SK-N-SH (cell line): ENCODE measurements at regions not wholly inside any gene's neighbourhood (a gene's known extent, or its start where the extent isn't known, plus 50 kb on each side); places are given as distances from the start of the nearest gene placed in this dataset.

Source experiments
- FOXJ3 ChIP-seq: sonication (generic); formaldehyde crosslinking; IDR thresholded peaks from 2 replicates; pipeline ENCODE4 v1.5.1; 2020; ENCODE audit warnings: mild to moderate bottlenecking, missing genetic modification reagents
- POLR2AphosphoS5 ChIP-seq: IDR thresholded peaks from 2 replicates; pipeline ENCODE4 v1.6.1; 2012; ENCODE audit warnings: low read depth, low read length
- REST ChIP-seq: IDR thresholded peaks from 2 replicates; pipeline ENCODE4 v1.6.1; 2012; ENCODE audit warnings: mild to moderate bottlenecking, low read depth, low read length, moderate library complexity
- RXRA ChIP-seq: IDR thresholded peaks from 2 replicates; pipeline ENCODE4 v1.4.0; 2012; ENCODE audit warnings: low read depth, mild to moderate bottlenecking, borderline replicate concordance
- TEAD4 ChIP-seq: IDR thresholded peaks from 2 replicates; pipeline ENCODE4 v1.4.0; 2012; ENCODE audit warnings: mild to moderate bottlenecking, borderline replicate concordance; ENCODE audit not compliant: insufficient read depth
- ZBTB33 ChIP-seq: IDR thresholded peaks from 2 replicates; pipeline ENCODE4 v1.4.0; 2012; ENCODE audit warnings: low read depth, borderline replicate concordance
- TF ChIP-seq, protein P1 (sequence below): fragments of 200-600 bp; sonication (generic); IDR thresholded peaks from 2 replicates; pipeline ENCODE4 v1.6.1; 2017; ENCODE audit warnings: antibody characterized with exemption, mild to moderate bottlenecking, moderate library complexity

- TF ChIP-seq REST (no peak), POLR2AphosphoS5 (no peak), TEAD4 (no peak), ZBTB33 (no peak), FOXJ3 (CRISPR knock-in tag) (no peak), RXRA (no peak)
- TF ChIP-seq, protein P1, sequence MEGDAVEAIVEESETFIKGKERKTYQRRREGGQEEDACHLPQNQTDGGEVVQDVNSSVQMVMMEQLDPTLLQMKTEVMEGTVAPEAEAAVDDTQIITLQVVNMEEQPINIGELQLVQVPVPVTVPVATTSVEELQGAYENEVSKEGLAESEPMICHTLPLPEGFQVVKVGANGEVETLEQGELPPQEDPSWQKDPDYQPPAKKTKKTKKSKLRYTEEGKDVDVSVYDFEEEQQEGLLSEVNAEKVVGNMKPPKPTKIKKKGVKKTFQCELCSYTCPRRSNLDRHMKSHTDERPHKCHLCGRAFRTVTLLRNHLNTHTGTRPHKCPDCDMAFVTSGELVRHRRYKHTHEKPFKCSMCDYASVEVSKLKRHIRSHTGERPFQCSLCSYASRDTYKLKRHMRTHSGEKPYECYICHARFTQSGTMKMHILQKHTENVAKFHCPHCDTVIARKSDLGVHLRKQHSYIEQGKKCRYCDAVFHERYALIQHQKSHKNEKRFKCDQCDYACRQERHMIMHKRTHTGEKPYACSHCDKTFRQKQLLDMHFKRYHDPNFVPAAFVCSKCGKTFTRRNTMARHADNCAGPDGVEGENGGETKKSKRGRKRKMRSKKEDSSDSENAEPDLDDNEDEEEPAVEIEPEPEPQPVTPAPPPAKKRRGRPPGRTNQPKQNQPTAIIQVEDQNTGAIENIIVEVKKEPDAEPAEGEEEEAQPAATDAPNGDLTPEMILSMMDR, result no peak
These were observed 124.5 kb upstream of the PKDCC start for GRCh38 chr2:41923156-41923786.
